ENCODE measurements at regions not wholly inside any gene's neighbourhood (a gene's known extent, or its start where the extent isn't known, plus 50 kb on each side); places are given as distances from the start of the nearest gene placed in this dataset.

DNA sequence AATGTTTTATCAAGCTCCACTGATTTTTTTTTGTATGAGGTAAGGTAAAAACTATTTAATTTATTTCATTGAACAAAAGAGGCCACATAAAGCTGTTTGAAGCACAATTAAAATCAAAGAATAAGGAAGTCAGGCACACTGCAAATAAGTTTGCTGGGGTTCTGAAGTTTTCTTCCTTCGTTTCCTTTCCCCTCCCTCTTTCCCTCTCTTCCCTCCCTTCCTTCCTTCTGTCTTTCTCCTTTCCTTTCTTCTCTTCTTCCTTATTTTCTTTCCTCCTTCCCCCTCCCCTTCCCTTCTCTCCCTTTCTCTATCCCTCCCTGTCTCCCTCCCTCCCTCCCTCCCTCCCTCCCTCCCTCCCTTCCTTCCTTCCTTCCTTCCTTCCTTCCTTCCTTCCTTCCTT, 78.7 kb downstream of the ALX1 start:
- no peak for TF ChIP-seq ZFP41 (tag by site-specific recombination; IDR thresholded peaks at IDR 0.05; ENCODE audit: borderline replicate concordance)
- TF ChIP-seq, protein P1, sequence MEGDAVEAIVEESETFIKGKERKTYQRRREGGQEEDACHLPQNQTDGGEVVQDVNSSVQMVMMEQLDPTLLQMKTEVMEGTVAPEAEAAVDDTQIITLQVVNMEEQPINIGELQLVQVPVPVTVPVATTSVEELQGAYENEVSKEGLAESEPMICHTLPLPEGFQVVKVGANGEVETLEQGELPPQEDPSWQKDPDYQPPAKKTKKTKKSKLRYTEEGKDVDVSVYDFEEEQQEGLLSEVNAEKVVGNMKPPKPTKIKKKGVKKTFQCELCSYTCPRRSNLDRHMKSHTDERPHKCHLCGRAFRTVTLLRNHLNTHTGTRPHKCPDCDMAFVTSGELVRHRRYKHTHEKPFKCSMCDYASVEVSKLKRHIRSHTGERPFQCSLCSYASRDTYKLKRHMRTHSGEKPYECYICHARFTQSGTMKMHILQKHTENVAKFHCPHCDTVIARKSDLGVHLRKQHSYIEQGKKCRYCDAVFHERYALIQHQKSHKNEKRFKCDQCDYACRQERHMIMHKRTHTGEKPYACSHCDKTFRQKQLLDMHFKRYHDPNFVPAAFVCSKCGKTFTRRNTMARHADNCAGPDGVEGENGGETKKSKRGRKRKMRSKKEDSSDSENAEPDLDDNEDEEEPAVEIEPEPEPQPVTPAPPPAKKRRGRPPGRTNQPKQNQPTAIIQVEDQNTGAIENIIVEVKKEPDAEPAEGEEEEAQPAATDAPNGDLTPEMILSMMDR (tag by site-specific recombination; IDR thresholded peaks at IDR 0.05) = no peak
- no peak for TF ChIP-seq ZNF571 (tag by site-specific recombination; IDR thresholded peaks at IDR 0.05)
- no peak for TF ChIP-seq ZNF558 (tag by site-specific recombination; IDR thresholded peaks at IDR 0.05)
- TF ChIP-seq ZBTB48 (tag by site-specific recombination; IDR thresholded peaks at IDR 0.05) = no peak
- TF ChIP-seq, protein P2, sequence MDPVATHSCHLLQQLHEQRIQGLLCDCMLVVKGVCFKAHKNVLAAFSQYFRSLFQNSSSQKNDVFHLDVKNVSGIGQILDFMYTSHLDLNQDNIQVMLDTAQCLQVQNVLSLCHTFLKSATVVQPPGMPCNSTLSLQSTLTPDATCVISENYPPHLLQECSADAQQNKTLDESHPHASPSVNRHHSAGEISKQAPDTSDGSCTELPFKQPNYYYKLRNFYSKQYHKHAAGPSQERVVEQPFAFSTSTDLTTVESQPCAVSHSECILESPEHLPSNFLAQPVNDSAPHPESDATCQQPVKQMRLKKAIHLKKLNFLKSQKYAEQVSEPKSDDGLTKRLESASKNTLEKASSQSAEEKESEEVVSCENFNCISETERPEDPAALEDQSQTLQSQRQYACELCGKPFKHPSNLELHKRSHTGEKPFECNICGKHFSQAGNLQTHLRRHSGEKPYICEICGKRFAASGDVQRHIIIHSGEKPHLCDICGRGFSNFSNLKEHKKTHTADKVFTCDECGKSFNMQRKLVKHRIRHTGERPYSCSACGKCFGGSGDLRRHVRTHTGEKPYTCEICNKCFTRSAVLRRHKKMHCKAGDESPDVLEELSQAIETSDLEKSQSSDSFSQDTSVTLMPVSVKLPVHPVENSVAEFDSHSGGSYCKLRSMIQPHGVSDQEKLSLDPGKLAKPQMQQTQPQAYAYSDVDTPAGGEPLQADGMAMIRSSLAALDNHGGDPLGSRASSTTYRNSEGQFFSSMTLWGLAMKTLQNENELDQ (tag by site-specific recombination; IDR thresholded peaks at IDR 0.05; ENCODE audit: low read depth) = no peak
- TF ChIP-seq, protein P3, sequence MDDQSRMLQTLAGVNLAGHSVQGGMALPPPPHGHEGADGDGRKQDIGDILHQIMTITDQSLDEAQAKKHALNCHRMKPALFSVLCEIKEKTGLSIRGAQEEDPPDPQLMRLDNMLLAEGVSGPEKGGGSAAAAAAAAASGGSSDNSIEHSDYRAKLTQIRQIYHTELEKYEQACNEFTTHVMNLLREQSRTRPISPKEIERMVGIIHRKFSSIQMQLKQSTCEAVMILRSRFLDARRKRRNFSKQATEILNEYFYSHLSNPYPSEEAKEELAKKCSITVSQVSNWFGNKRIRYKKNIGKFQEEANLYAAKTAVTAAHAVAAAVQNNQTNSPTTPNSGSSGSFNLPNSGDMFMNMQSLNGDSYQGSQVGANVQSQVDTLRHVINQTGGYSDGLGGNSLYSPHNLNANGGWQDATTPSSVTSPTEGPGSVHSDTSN (CRISPR knock-in tag; IDR thresholded peaks at IDR 0.05) = no peak
- no peak for TF ChIP-seq PRDM1 (tag by site-specific recombination; IDR thresholded peaks at IDR 0.05)
- no peak for TF ChIP-seq ZBTB20 (tag by site-specific recombination; IDR thresholded peaks at IDR 0.05)
- no peak for TF ChIP-seq HOXA7 (CRISPR knock-in tag; IDR thresholded peaks at IDR 0.05; ENCODE audit: borderline replicate concordance)
- TF ChIP-seq MZF1 (tag by site-specific recombination; IDR thresholded peaks at IDR 0.05; ENCODE audit: borderline replicate concordance) = no peak
- TF ChIP-seq, protein P4, sequence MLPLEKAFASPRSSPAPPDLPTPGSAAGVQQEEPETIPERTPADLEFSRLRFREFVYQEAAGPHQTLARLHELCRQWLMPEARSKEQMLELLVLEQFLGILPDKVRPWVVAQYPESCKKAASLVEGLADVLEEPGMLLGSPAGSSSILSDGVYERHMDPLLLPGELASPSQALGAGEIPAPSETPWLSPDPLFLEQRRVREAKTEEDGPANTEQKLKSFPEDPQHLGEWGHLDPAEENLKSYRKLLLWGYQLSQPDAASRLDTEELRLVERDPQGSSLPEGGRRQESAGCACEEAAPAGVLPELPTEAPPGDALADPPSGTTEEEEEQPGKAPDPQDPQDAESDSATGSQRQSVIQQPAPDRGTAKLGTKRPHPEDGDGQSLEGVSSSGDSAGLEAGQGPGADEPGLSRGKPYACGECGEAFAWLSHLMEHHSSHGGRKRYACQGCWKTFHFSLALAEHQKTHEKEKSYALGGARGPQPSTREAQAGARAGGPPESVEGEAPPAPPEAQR (tag by site-specific recombination; IDR thresholded peaks at IDR 0.05) = no peak
- no peak for TF ChIP-seq SP7 (tag by site-specific recombination; IDR thresholded peaks at IDR 0.05)

Measured in HEK293 (cell line).